PC-3 (cell line): ENCODE measurements at regions not wholly inside any gene's neighbourhood (a gene's known extent, or its start where the extent isn't known, plus 50 kb on each side); places are given as distances from the start of the nearest gene placed in this dataset.

Source experiments
- ATAC-seq: fragments of 200-7000 bp; cut with Tn5 transposase; 2 replicates; pipeline ENCODE4 v1.9.1; 2020; ENCODE audit warnings: mild to moderate bottlenecking, moderate library complexity
- BruUV-seq: library from RNA; stranded (reverse); fragments of 400-500 nt; replicated peaks from 2 replicates; lab custom pipeline; 2021; lab: Mats Ljungman, UMichigan
- CTCF ChIA-PET: fragments of 300-600 bp; sonication (Branson Sonifier 250); formaldehyde crosslinking; loops from one replicate; lab custom pipeline; 2022; ENCODE audit warnings: antibody characterized with exemption; lab: Charles Lee
- POLR2A ChIA-PET: fragments of 300-600 bp; sonication (Branson Sonifier 250); formaldehyde crosslinking; loops from one replicate; lab custom pipeline; 2022; ENCODE audit warnings: antibody characterized with exemption; ENCODE audit not compliant: unreplicated experiment; lab: Charles Lee
- DNase-seq: peaks from one replicate; pipeline ENCODE4 v3.0.0-alpha.2; 2015
- H2AFZ ChIP-seq: fragments of 300-600 bp; sonication (generic); 2 replicates; pipeline ENCODE4 v1.6.0; 2016; ENCODE audit warnings: antibody characterized with exemption, low read length
- H3F3A ChIP-seq: fragments of 300-600 bp; sonication (generic); one replicate; pipeline ENCODE4 v1.6.0; 2017; ENCODE audit warnings: antibody characterized with exemption, low read length, control low read depth, mild to moderate bottlenecking; ENCODE audit not compliant: unreplicated experiment
- H3K27ac ChIP-seq: fragments of 300-600 bp; sonication (generic); 2 replicates; pipeline ENCODE4 v1.5.1; 2016; ENCODE audit warnings: mild to moderate bottlenecking, low read length
- H3K27me3 ChIP-seq: fragments of 300-600 bp; sonication (generic); 2 replicates; pipeline ENCODE4 v1.6.1; 2016; ENCODE audit warnings: low read length, mixed read lengths
- H3K36me3 ChIP-seq: fragments of 300-600 bp; sonication (generic); 2 replicates; pipeline ENCODE4 v1.6.1; 2016; ENCODE audit warnings: low read depth, mixed run types, low read length, mixed read lengths
- H3K4me1 ChIP-seq: fragments of 300-600 bp; sonication (generic); 2 replicates; pipeline ENCODE4 v1.5.1; 2016; ENCODE audit warnings: low read length; ENCODE audit not compliant: insufficient read depth
- H3K4me2 ChIP-seq: fragments of 300-600 bp; sonication (generic); 2 replicates; pipeline ENCODE4 v1.6.0; 2016; ENCODE audit warnings: low read length
- H3K4me3 ChIP-seq: fragments of 300-600 bp; sonication (generic); 2 replicates; pipeline ENCODE4 v1.5.1; 2016; ENCODE audit warnings: mild to moderate bottlenecking, low read length, mixed read lengths
- H3K79me2 ChIP-seq: fragments of 300-600 bp; sonication (generic); 2 replicates; pipeline ENCODE4 v1.6.1; 2017; ENCODE audit warnings: low read length, mixed read lengths
- H3K9ac ChIP-seq: fragments of 300-600 bp; sonication (generic); 2 replicates; pipeline ENCODE4 v1.6.0; 2016; ENCODE audit warnings: mild to moderate bottlenecking, low read length
- H3K9me2 ChIP-seq: fragments of 300-600 bp; sonication (generic); replicated peaks from 2 replicates; pipeline ENCODE4 v1.6.1; 2016; ENCODE audit warnings: mixed run types, low read length, mixed read lengths
- H3K9me3 ChIP-seq: fragments of 300-600 bp; sonication (generic); 2 replicates; pipeline ENCODE4 v1.6.1; 2016; ENCODE audit warnings: low read length, mixed read lengths
- H4K20me1 ChIP-seq: fragments of 300-600 bp; sonication (generic); 2 replicates; pipeline ENCODE4 v1.6.1; 2016; ENCODE audit warnings: low read length, mixed read lengths
- CTCF ChIP-seq: fragments of 300-600 bp; sonication (generic); conservative IDR thresholded peaks from 2 replicates; pipeline ENCODE4 v1.5.1; 2017; ENCODE audit warnings: antibody characterized with exemption, low read depth, mild to moderate bottlenecking, low read length
- EZH2 ChIP-seq: fragments of 300-600 bp; sonication (generic); IDR thresholded peaks from one replicate; pipeline ENCODE4 v1.6.1; 2017; ENCODE audit warnings: antibody characterized with exemption, mild to moderate bottlenecking, low read length; ENCODE audit not compliant: unreplicated experiment
- EZH2phosphoT487 ChIP-seq: fragments of 300-600 bp; sonication (generic); IDR thresholded peaks from 2 replicates; pipeline ENCODE4 v1.6.1; 2018; ENCODE audit warnings: mild to moderate bottlenecking, antibody characterized with exemption, low read length, borderline replicate concordance
- intact Hi-C: fragments of 100-400 bp; cut with micrococcal nuclease; formaldehyde crosslinking; loops from 2 replicates; pipeline ENCODE4 v1.9.0; 2023

- no peak overlapping the region for H3K9ac ChIP-seq
- H3K36me3 ChIP-seq = no peaks in the 10 kb centered on the region
- H3K79me2 ChIP-seq = no peaks in the 10 kb centered on the region
- H3K9me3 ChIP-seq = no peaks in the 10 kb centered on the region
- H3K9me2 ChIP-seq = no peaks in the 10 kb centered on the region
- no peaks in the 10 kb centered on the region for H3F3A ChIP-seq
- H3K4me3 ChIP-seq = peak overlapping the region; percentile 64; the same call in 1 of the 2 replicates
- peaks cover 47% of the 10 kb centered on the region for H3K27me3 ChIP-seq
- ATAC-seq (no peak), DNase-seq (no peak)
- TF ChIP-seq CTCF = no peak
- TF ChIP-seq EZH2phosphoT487 = no peak
- no peak for TF ChIP-seq EZH2
- CTCF ChIA-PET = no interaction called here
- no TSS peak for BruUV-seq
- H3K4me2 ChIP-seq = peak overlapping the region; percentile 93; the same call in 1 of the 2 replicates
- intact Hi-C loops = no loop called here
- H3K27ac ChIP-seq = no peak overlapping the region
- H3K4me1 ChIP-seq = peaks cover 24% of the 10 kb centered on the region
- POLR2A ChIA-PET = no interaction called here
- H2AFZ ChIP-seq = no peak overlapping the region
- no peaks in the 10 kb centered on the region for H4K20me1 ChIP-seq
Observed at GRCh38 chr12:34334538-34334937, 312.2 kb downstream of the ALG10 start.

GRCh38 chr12:34334953-34335743, 312.9 kb downstream of the ALG10 start:
- H3K27me3 ChIP-seq = peaks cover 53% of the 10 kb centered on the region
- H3K4me1 ChIP-seq = peaks cover 24% of the 10 kb centered on the region
- ATAC-seq = no peak
- intact Hi-C loops = no loop called here
- TF ChIP-seq CTCF (no peak), EZH2 (no peak), EZH2phosphoT487 (no peak)
- ChIA-PET CTCF (no interaction called here), POLR2A (no interaction called here)
- H3K79me2 ChIP-seq = no peaks in the 10 kb centered on the region
- no peak overlapping the region for H3K27ac ChIP-seq
- peak overlapping the region; percentile 64 for H3K4me3 ChIP-seq
- H4K20me1 ChIP-seq = no peaks in the 10 kb centered on the region
- BruUV-seq = no TSS peak
- no peaks in the 10 kb centered on the region for H3K9me3 ChIP-seq
- H3K4me2 ChIP-seq = peak overlapping the region; percentile 93
- H2AFZ ChIP-seq = peak overlapping the region; percentile 93
- no peak for DNase-seq
- H3K36me3 ChIP-seq = no peaks in the 10 kb centered on the region
- H3K9me2 ChIP-seq = no peaks in the 10 kb centered on the region
- no peak overlapping the region for H3K9ac ChIP-seq
- H3F3A ChIP-seq = no peaks in the 10 kb centered on the region

- ChIA-PET CTCF (no interaction called here), POLR2A (no interaction called here)
- peak overlapping the region; percentile 93 for H3K4me2 ChIP-seq
- H4K20me1 ChIP-seq = no peaks in the 10 kb centered on the region
- no peaks in the 10 kb centered on the region for H3K9me3 ChIP-seq
- H3F3A ChIP-seq = no peaks in the 10 kb centered on the region
- no peaks in the 10 kb centered on the region for H3K36me3 ChIP-seq
- peaks cover 60% of the 10 kb centered on the region for H3K27me3 ChIP-seq
- no peaks in the 10 kb centered on the region for H3K79me2 ChIP-seq
- no peak overlapping the region; the same call in 1 of the 2 replicates for H3K9ac ChIP-seq
- peak overlapping the region; percentile 93 for H2AFZ ChIP-seq
- DNase-seq = peak; percentile 50
- peaks cover 24% of the 10 kb centered on the region for H3K4me1 ChIP-seq
- H3K9me2 ChIP-seq = no peaks in the 10 kb centered on the region
- intact Hi-C loops = no loop called here
- no TSS peak for BruUV-seq
- peak; percentile 42; the same call in 1 of the 2 replicates for ATAC-seq
- no peak overlapping the region for H3K27ac ChIP-seq
- no peak for TF ChIP-seq EZH2
- no peak for TF ChIP-seq CTCF
- TF ChIP-seq EZH2phosphoT487 = no peak
- H3K4me3 ChIP-seq = peak overlapping the region; percentile 64
Observed at GRCh38 chr12:34335819-34336262, 313.5 kb downstream of the ALG10 start.
